HG03439 (cell line): ENCODE measurements at regions not wholly inside any gene's neighbourhood (a gene's known extent, or its start where the extent isn't known, plus 50 kb on each side); places are given as distances from the start of the nearest gene placed in this dataset.
"Not testable (repeated sequence)": the region's sequence is repeated elsewhere in the genome, so short reads cannot be mapped to it uniquely, and the experiment has no call there.

Source experiments
- ATAC-seq: cut with Tn5 transposase; IDR thresholded peaks from one replicate; pipeline ENCODE4 v1.9.1; 2021; ENCODE audit warnings: mild to moderate bottlenecking, moderate library complexity; ENCODE audit not compliant: unreplicated experiment

GRCh38 chr15:89024418-89024817, 63.8 kb upstream of the ABHD2 start:
- no peak for ATAC-seq

- ATAC-seq = no peak
Observed at GRCh38 chr15:89026167-89026566, 62.1 kb upstream of the ABHD2 start.

- no peak for ATAC-seq
Observed at GRCh38 chr15:89028036-89028435, 60.2 kb upstream of the ABHD2 start.

DNA sequence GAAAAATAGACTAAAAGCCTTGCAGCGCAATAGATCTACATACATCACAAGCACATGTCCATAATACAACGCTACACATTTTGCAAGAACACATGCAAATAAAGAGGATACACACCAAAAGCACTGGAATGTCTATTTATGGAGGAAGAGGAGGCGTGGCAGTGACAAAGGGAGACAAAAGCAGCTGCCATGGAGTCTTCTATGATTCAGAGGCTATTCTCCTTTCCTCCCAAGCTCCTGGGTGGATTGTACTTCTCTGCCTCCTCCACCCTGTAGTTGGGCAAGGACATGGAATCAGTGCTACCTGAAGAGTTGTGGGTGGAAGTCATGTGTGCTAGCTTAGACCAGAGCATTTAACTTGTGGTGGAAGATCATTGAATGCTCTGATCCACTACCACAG, 57.9 kb upstream of the ABHD2 start:
- no peak for ATAC-seq

DNA sequence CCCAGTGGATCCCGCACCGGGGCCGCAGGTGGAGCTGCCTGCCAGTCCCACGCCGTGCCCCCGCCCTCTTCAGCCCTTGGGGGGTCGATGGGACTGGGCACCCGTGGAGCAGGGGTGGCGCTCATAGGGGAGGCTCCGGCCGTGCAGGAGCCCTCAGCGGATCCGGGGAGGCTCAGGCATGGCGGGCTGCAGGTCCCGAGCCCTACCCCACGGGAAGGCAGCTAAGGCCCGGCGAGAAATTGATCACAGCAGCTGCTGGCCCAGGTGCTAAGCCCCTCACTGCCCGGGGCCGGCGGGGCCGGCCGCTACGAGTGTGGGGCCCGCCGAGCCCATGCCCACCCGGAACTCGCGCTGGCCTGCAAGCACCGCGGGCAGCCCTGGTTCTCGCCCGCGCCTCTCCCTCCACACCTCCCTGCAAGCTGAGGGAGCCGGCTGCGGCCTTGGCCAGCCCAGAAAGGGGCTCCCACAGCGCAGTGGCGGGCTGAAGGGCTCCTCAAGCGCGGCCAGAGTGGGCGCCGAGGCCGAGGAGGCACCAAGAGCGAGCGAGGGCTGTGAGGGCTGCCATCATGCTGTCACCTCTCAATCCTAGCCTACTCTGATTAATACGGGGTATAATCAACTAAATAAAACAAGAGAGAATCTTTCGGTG, 56.5 kb upstream of the ABHD2 start:
- ATAC-seq = not testable (repeated sequence)

GRCh38 chr15:89034305-89034704, 54.0 kb upstream of the ABHD2 start:
- ATAC-seq = no peak

DNA sequence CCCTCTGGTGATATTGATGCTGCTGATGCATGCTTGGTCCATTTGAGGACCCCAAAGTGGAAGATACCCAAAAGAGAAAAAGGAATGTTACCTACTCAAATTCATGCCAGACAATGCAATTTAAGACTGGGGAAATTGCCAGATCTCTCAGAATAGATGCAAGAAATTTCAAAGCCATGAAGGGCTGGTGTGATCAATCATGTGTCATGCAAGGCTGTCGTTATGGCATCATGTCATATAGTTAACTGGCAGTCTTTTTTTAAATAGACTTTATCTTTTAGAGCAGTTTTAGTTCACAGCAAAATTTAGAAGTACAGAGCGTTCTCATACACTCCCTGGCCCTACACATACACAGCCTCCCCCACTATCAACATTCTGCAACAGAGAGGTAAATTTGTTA, 53.1 kb upstream of the ABHD2 start:
- ATAC-seq = no peak

GRCh38 chr15:89035658-89036057, 52.6 kb upstream of the ABHD2 start:
- ATAC-seq = no peak

DNA sequence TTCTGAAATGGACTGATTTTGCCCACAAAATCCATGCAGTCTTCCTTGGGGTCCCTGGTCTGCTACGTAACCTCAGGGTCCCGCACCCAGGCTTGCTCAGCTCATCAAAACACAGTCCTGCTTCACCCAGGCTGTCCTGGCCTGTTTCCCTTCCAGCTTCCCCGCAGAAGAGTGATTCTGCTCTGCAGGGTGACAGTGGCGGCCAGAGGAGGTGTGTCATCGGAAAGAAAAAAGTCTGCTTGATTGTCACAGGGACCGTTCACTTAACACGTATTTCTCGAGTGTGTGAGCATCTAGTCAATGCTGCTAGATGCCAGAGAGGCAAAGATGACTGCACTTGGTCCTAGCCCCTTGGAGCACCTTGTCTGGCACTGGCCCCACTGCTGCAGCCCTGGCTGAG, 50.1 kb upstream of the ABHD2 start:
- ATAC-seq = no peak
